Adrenal gland (tissue), 5 donors: ENCODE measurements at regions not wholly inside any gene's neighbourhood (a gene's known extent, or its start where the extent isn't known, plus 50 kb on each side); places are given as distances from the start of the nearest gene placed in this dataset.

ENCODE experiments used
- CTCF ChIP-seq, 6 experiments: fragments of 450-650 bp in 4 of 6; fragments of 200-600 bp in 2 of 6; sonication (generic) in 1 of 6; IDR thresholded peaks; 1 replicate in 5 of 6; 2 replicates in 1 of 6; pipeline versions ENCODE4 v1.5.1 to v1.8.0; 2016 to 2021; ENCODE audit warnings: antibody characterized with exemption in 6 of 6, mild to moderate bottlenecking in 2 of 6, moderate library complexity in 1 of 6
- POLR2A ChIP-seq, 2 donors: fragments of 450-650 bp; IDR thresholded peaks; one replicate each; pipeline ENCODE4 v1.6.1; 2017; ENCODE audit warnings: antibody characterized with exemption in 2 of 2, mild to moderate bottlenecking in 2 of 2, moderate library complexity in 1 of 2
- donor health status: DM: no; HTN: no; CAD: no.

GRCh38 chr21:32061729-32062128 lies 188.9 kb downstream of the HUNK start:
- no peak for TF ChIP-seq POLR2A (IDR thresholded peaks at IDR 0.05)
- no peak for TF ChIP-seq CTCF (IDR thresholded peaks at IDR 0.05)
